ENCODE measurements at regions not wholly inside any gene's neighbourhood (a gene's known extent, or its start where the extent isn't known, plus 50 kb on each side); places are given as distances from the start of the nearest gene placed in this dataset.

DNA sequence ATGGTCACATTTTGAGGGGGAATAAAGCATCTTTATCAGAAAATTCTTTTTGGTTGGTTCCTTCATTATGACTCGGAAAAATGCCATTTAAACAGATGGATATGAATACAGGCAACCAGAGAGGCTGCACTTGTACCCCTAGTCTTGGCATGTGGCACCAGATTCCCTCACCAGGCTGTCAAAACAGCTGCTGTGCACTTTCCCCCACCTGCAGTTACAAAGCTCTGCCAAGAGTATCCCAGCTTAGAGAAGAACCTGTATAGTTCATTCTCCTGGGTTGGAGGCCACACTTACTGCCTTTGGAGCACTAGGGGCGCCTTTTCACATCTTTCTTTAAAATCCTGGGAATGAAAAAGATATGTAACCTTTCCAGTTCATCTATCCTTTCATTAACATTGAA is 190.3 kb downstream of the KIF2B start:
- TF ChIP-seq, protein P1, sequence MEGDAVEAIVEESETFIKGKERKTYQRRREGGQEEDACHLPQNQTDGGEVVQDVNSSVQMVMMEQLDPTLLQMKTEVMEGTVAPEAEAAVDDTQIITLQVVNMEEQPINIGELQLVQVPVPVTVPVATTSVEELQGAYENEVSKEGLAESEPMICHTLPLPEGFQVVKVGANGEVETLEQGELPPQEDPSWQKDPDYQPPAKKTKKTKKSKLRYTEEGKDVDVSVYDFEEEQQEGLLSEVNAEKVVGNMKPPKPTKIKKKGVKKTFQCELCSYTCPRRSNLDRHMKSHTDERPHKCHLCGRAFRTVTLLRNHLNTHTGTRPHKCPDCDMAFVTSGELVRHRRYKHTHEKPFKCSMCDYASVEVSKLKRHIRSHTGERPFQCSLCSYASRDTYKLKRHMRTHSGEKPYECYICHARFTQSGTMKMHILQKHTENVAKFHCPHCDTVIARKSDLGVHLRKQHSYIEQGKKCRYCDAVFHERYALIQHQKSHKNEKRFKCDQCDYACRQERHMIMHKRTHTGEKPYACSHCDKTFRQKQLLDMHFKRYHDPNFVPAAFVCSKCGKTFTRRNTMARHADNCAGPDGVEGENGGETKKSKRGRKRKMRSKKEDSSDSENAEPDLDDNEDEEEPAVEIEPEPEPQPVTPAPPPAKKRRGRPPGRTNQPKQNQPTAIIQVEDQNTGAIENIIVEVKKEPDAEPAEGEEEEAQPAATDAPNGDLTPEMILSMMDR (conservative IDR thresholded peaks at IDR 0.05; ENCODE audit: low read length) = no peak
- TF ChIP-seq EZH2phosphoT487 (IDR thresholded peaks at IDR 0.05; ENCODE audit: borderline replicate concordance, low read depth, low read length) = no peak
